ENCODE measurements at regions not wholly inside any gene's neighbourhood (a gene's known extent, or its start where the extent isn't known, plus 50 kb on each side); places are given as distances from the start of the nearest gene placed in this dataset.

GRCh38 chr4:64497491-64497890, 88.2 kb upstream of the TECRL start (continued):
- TF ChIP-seq CHD7 (IDR thresholded peaks at IDR 0.05; ENCODE audit: insufficient replicate concordance, low read length) = no peak
- TF ChIP-seq MAFK (IDR thresholded peaks at IDR 0.05; ENCODE audit: low read depth, low read length) = no peak
- TF ChIP-seq SP4 (IDR thresholded peaks at IDR 0.05; ENCODE audit: low read length) = no peak
- TF ChIP-seq JUND (IDR thresholded peaks at IDR 0.05; ENCODE audit: low read length) = no peak
- TF ChIP-seq TEAD4 (IDR thresholded peaks at IDR 0.05; ENCODE audit: low read depth, low read length) = no peak
- no peak for TF ChIP-seq HDAC2 (IDR thresholded peaks at IDR 0.05; ENCODE audit: borderline replicate concordance in 1 of 2, low read depth in 2 of 2, low read length in 2 of 2)
- no peak for TF ChIP-seq E2F6 (IDR thresholded peaks at IDR 0.05)
- TF ChIP-seq GTF2F1 (IDR thresholded peaks at IDR 0.05; ENCODE audit: borderline replicate concordance, low read depth, low read length) = no peak
- TF ChIP-seq CTBP2 (IDR thresholded peaks at IDR 0.05; ENCODE audit: borderline replicate concordance, insufficient read depth, insufficient read length, low read length) = no peak
